Activated CD8-positive, alpha-beta T cell treated with anti-CD3 and anti-CD28 coated beads for 36 hours (primary cell): ENCODE measurements at regions not wholly inside any gene's neighbourhood (a gene's known extent, or its start where the extent isn't known, plus 50 kb on each side); places are given as distances from the start of the nearest gene placed in this dataset.

Experiments used
- ATAC-seq: fragments of 200-7000 bp; cut with Tn5 transposase; one replicate; pipeline ENCODE4 v1.10.0; 2021; ENCODE audit warnings: mild to moderate bottlenecking, moderate library complexity
- CTCF ChIA-PET: fragments of 350-600 bp; sonication (Branson Sonifier 250); formaldehyde crosslinking; loops from one replicate; lab custom pipeline; 2021; ENCODE audit warnings: antibody characterized with exemption; lab: Charles Lee
- POLR2A ChIA-PET: fragments of 350-600 bp; sonication (Branson Sonifier 250); formaldehyde crosslinking; loops from one replicate; lab custom pipeline; 2021; ENCODE audit warnings: antibody characterized with exemption; lab: Charles Lee
- DNase-seq: peaks from one replicate; pipeline ENCODE4 v3.0.0-alpha.2; 2020
- H3K27ac Mint-ChIP-seq: one replicate; pipeline ENCODE4 v1.8.0; 2021; ENCODE audit warnings: mild to moderate bottlenecking, mixed read lengths
- H3K27me3 Mint-ChIP-seq: one replicate; pipeline ENCODE4 v1.8.0; 2021; ENCODE audit warnings: mixed read lengths
- H3K36me3 Mint-ChIP-seq: one replicate; pipeline ENCODE4 v1.8.0; 2021; ENCODE audit warnings: low read depth, mixed read lengths
- H3K4me1 Mint-ChIP-seq: one replicate; pipeline ENCODE4 v1.8.0; 2021; ENCODE audit warnings: low read depth, mixed read lengths
- H3K4me3 Mint-ChIP-seq: one replicate; pipeline ENCODE4 v1.8.0; 2021; ENCODE audit warnings: mild to moderate bottlenecking, moderate library complexity, mixed read lengths
- H3K9me3 Mint-ChIP-seq: one replicate; pipeline ENCODE4 v1.8.0; 2021; ENCODE audit warnings: mixed read lengths
- CTCF ChIP-seq: fragments of 200-600 bp; IDR thresholded peaks from one replicate; pipeline ENCODE4 v1.8.0; 2022; ENCODE audit warnings: antibody characterized with exemption, mild to moderate bottlenecking
- intact Hi-C: fragments of 100-400 bp; cut with micrococcal nuclease; formaldehyde crosslinking; loops from one replicate; pipeline ENCODE4 v1.10.0; 2022

- intact Hi-C loops: no loop called here
- Mint-ChIP-seq H3K4me1 (no peaks in the 10 kb centered on the region), H3K9me3 (peaks cover 3% of the 10 kb centered on the region), H3K4me3 (no peak overlapping the region), H3K27me3 (no peaks in the 10 kb centered on the region), H3K36me3 (no peaks in the 10 kb centered on the region), H3K27ac (no peak overlapping the region)
- no peak for TF ChIP-seq CTCF
- ATAC-seq: no peak
- ChIA-PET POLR2A (no interaction called here), CTCF (no interaction called here)
- DNase-seq: no peak
Observed at GRCh38 chr14:86790408-86791364, 1202.3 kb downstream of the GALC start.

- H3K4me3 Mint-ChIP-seq: no peak overlapping the region
- ChIA-PET POLR2A (no interaction called here), CTCF (no interaction called here)
- intact Hi-C loops: no loop called here
- no peak for TF ChIP-seq CTCF
- H3K27ac Mint-ChIP-seq: no peak overlapping the region
- DNase-seq (no peak), ATAC-seq (no peak)
- no peaks in the 10 kb centered on the region for H3K4me1 Mint-ChIP-seq
- H3K9me3 Mint-ChIP-seq: peaks cover 5% of the 10 kb centered on the region
- H3K36me3 Mint-ChIP-seq: no peaks in the 10 kb centered on the region
- no peaks in the 10 kb centered on the region for H3K27me3 Mint-ChIP-seq
Observed at GRCh38 chr14:86788224-86788623, 1204.8 kb downstream of the GALC start.

- ChIA-PET CTCF (no interaction called here), POLR2A (no interaction called here)
- no peaks in the 10 kb centered on the region for H3K4me1 Mint-ChIP-seq
- H3K36me3 Mint-ChIP-seq: no peaks in the 10 kb centered on the region
- H3K27me3 Mint-ChIP-seq: no peaks in the 10 kb centered on the region
- H3K27ac Mint-ChIP-seq: no peak overlapping the region
- DNase-seq: no peak
- no peak for TF ChIP-seq CTCF
- H3K9me3 Mint-ChIP-seq: peaks cover 5% of the 10 kb centered on the region
- intact Hi-C loops: no loop called here
- ATAC-seq: no peak
- H3K4me3 Mint-ChIP-seq: no peak overlapping the region
Observed at GRCh38 chr14:86787717-86788116, 1205.3 kb downstream of the GALC start.

GRCh38 chr14:86782092-86782580, 1210.8 kb downstream of the GALC start:
- no peaks in the 10 kb centered on the region for H3K4me1 Mint-ChIP-seq
- no peak for TF ChIP-seq CTCF
- POLR2A ChIA-PET: no interaction called here

GRCh38 chr14:86780876-86781510, 1212.0 kb downstream of the GALC start:
- intact Hi-C loops: no loop called here
- H3K9me3 Mint-ChIP-seq: peaks cover 10% of the 10 kb centered on the region
- no peak for TF ChIP-seq CTCF
- no peaks in the 10 kb centered on the region for H3K27me3 Mint-ChIP-seq
- H3K4me3 Mint-ChIP-seq: no peak overlapping the region
- POLR2A ChIA-PET: no interaction called here
- H3K27ac Mint-ChIP-seq: no peak overlapping the region
- CTCF ChIA-PET: no interaction called here
- no peaks in the 10 kb centered on the region for H3K4me1 Mint-ChIP-seq
- DNase-seq (no peak), ATAC-seq (no peak)
- no peaks in the 10 kb centered on the region for H3K36me3 Mint-ChIP-seq

More at GRCh38 chr14:86782092-86782580, 1210.8 kb downstream of the GALC start:
- Mint-ChIP-seq H3K9me3 (peaks cover 10% of the 10 kb centered on the region), H3K4me3 (no peak overlapping the region), H3K36me3 (no peaks in the 10 kb centered on the region), H3K27me3 (no peaks in the 10 kb centered on the region), H3K27ac (no peak overlapping the region)
- intact Hi-C loops: no loop called here
- DNase-seq: no peak
- CTCF ChIA-PET: no interaction called here
- ATAC-seq: no peak
